ENCODE measurements at regions not wholly inside any gene's neighbourhood (a gene's known extent, or its start where the extent isn't known, plus 50 kb on each side); places are given as distances from the start of the nearest gene placed in this dataset.

DNA sequence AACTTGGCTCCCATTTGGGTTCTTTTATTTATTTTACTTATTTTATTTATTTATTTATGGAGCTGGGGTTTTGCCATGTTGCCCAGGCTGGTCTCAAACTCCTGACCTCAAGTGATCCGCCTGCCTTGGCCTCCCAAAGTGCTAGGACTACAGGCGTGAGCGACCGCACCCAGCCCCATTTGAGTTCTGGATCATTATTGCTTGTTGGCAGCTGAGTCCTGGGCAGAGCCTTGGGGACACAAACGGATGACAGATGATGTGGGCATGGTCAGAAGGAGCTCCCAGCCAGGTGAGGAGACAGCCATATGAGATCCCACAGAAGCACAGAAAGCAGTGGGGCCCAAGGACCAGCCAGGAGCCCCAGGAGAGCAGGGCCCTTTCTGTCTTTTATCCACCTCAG, 254.0 kb downstream of the MATN1 start:
- Histone ChIP-seq H3K27ac (no peak overlapping the region), H3K36me3 (no peaks in the 10 kb centered on the region), H3K27me3 (no peaks in the 10 kb centered on the region), H3K4me1 (ENCODE audit: insufficient read depth) (no peaks in the 10 kb centered on the region), H3K9me3 (no peaks in the 10 kb centered on the region), H3K4me3 (no peak overlapping the region)
- WGBS, 3 donors: 71 to 93% (median 84%) methylated on average over 5 of the region's 5 CpGs
- TF ChIP-seq POLR2A (IDR thresholded peaks at IDR 0.05) (no peak), EP300 (IDR thresholded peaks at IDR 0.05) (no peak)
- TF ChIP-seq, protein P1, sequence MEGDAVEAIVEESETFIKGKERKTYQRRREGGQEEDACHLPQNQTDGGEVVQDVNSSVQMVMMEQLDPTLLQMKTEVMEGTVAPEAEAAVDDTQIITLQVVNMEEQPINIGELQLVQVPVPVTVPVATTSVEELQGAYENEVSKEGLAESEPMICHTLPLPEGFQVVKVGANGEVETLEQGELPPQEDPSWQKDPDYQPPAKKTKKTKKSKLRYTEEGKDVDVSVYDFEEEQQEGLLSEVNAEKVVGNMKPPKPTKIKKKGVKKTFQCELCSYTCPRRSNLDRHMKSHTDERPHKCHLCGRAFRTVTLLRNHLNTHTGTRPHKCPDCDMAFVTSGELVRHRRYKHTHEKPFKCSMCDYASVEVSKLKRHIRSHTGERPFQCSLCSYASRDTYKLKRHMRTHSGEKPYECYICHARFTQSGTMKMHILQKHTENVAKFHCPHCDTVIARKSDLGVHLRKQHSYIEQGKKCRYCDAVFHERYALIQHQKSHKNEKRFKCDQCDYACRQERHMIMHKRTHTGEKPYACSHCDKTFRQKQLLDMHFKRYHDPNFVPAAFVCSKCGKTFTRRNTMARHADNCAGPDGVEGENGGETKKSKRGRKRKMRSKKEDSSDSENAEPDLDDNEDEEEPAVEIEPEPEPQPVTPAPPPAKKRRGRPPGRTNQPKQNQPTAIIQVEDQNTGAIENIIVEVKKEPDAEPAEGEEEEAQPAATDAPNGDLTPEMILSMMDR (IDR thresholded peaks at IDR 0.05): no peak
- DNase-seq: no peak
- intact Hi-C loops (cut with DNase I): no loop called here

DNA sequence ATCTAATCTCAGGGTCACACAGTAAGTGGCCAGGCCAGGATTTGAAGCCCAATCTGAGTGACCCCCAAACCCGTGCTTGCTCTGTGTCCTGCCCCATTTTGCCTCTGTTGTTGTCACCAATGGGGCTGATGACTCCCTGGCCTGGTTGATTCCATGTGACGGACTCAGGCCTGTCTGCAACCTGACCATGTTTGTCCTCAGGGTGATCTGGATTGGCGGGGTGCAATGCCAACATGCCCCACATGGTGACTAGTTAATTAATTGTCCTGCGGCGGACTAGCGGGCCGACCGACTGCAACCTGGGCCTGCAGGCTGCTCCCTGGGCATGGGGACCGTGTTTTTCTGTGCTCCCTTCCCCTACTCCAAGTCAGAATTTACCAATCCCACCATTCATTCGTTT, 256.3 kb downstream of the MATN1 start:
- no peaks in the 10 kb centered on the region for H3K4me1 ChIP-seq (ENCODE audit: insufficient read depth)
- WGBS, 3 donors: 86 to 92% (median 88%) methylated on average over 10 of the region's 10 CpGs
- no peaks in the 10 kb centered on the region for H3K9me3 ChIP-seq
- H3K4me3 ChIP-seq: no peak overlapping the region
- intact Hi-C loops (cut with DNase I): no loop called here
- H3K27me3 ChIP-seq: no peaks in the 10 kb centered on the region
- no peak for DNase-seq
- H3K36me3 ChIP-seq: no peaks in the 10 kb centered on the region
- TF ChIP-seq, protein P1 (IDR thresholded peaks at IDR 0.05): no peak
- TF ChIP-seq POLR2A (IDR thresholded peaks at IDR 0.05) (no peak), EP300 (IDR thresholded peaks at IDR 0.05) (no peak)
- no peak overlapping the region for H3K27ac ChIP-seq

DNA sequence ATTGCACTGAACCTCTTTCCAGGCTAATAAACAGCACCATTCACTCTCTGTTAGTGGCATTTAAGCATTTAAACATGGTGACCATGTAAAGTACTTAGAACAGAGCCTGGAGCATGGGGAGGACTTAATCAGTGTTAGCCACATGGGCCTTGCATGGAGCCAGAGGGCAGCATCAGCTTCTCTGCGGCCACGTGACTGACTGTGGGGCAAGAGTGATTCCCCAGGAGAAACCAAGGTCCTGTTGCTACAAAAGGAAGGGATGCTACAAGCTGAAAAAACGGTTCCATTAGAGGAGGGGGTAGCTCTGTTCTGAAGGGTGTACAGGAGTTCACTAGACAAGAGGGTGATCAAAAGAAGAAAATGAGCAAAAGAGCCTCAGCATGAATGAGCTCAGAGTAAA, 256.8 kb downstream of the MATN1 start:
- Histone ChIP-seq H3K27me3 (no peaks in the 10 kb centered on the region), H3K4me1 (ENCODE audit: insufficient read depth) (no peaks in the 10 kb centered on the region), H3K27ac (no peak overlapping the region), H3K36me3 (no peaks in the 10 kb centered on the region), H3K9me3 (no peaks in the 10 kb centered on the region), H3K4me3 (no peak overlapping the region)
- WGBS, 3 donors: 62 to 72% (median 71%) methylated on average over 3 of the region's 3 CpGs
- DNase-seq: no peak
- TF ChIP-seq EP300 (IDR thresholded peaks at IDR 0.05): no peak
- TF ChIP-seq, protein P1 (IDR thresholded peaks at IDR 0.05): no peak
- TF ChIP-seq POLR2A (IDR thresholded peaks at IDR 0.05): no peak
- intact Hi-C loops (cut with DNase I): no loop called here

DNA sequence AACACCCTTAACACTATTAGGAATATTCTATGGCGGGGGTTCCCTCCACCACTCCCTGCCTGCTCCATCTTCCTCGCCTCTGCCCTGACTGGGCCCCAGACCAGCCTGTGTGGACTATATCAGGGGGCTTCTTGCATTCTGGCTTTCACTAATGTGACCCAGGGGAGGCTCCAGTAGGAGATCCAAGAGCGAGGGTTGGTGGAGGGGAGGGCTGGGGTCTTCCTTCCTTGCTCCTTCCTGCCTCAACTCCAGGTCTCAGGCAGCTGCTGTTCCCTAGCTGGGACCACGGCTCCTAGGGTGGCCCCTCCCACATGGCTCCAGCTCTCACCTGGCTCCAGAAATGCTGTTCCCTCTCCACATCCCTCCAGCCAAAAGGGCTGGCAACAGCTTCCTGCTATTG, 257.4 kb downstream of the MATN1 start:
- TF ChIP-seq, protein P1 (IDR thresholded peaks at IDR 0.05): no peak
- TF ChIP-seq EP300 (IDR thresholded peaks at IDR 0.05) (no peak), POLR2A (IDR thresholded peaks at IDR 0.05) (no peak)
- intact Hi-C loops (cut with DNase I): no loop called here
- WGBS, 3 donors: 56 to 58% (median 57%) methylated on average over 4 of the region's 4 CpGs
- no peaks in the 10 kb centered on the region for H3K36me3 ChIP-seq
- no peaks in the 10 kb centered on the region for H3K4me1 ChIP-seq (ENCODE audit: insufficient read depth)
- no peak overlapping the region for H3K4me3 ChIP-seq
- no peaks in the 10 kb centered on the region for H3K9me3 ChIP-seq
- H3K27ac ChIP-seq: no peak overlapping the region
- no peaks in the 10 kb centered on the region for H3K27me3 ChIP-seq
- DNase-seq: peak in 1 of 5 donors; percentile 1

DNA sequence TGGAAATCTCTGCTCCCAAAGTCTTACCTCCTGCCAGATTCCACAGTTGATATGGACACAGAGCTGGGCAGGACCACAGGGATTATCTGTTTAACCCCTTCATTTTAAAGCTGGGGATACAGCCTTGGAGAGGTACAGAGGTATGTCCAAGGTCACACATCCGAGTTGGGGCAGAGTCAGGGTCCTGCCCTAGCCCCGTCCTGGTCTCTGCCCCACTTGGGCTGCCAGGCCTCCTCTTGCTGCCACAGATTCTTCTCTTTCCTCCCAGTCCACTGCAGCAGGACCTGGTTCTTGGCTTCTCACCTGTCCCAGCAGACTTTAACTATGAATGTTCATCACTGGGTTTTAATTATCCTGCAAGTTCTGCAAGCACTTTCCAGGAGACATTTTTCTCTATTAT, 258.3 kb downstream of the MATN1 start:
- Histone ChIP-seq H3K27ac (no peak overlapping the region), H3K36me3 (no peaks in the 10 kb centered on the region), H3K27me3 (no peaks in the 10 kb centered on the region), H3K4me1 (ENCODE audit: insufficient read depth) (no peaks in the 10 kb centered on the region), H3K4me3 (no peak overlapping the region), H3K9me3 (no peaks in the 10 kb centered on the region)
- WGBS, 3 donors: 47 to 51% (median 50%) methylated on average over 2 of the region's 2 CpGs
- intact Hi-C loops (cut with DNase I): no loop called here
- TF ChIP-seq EP300 (IDR thresholded peaks at IDR 0.05): no peak
- TF ChIP-seq, protein P1 (IDR thresholded peaks at IDR 0.05): no peak
- no peak for TF ChIP-seq POLR2A (IDR thresholded peaks at IDR 0.05)
- DNase-seq: peak in 1 of 5 donors; percentile 6

Data from ovary (tissue), 7 donors.